Glomerular visceral epithelial cell (primary cell): ENCODE measurements at regions not wholly inside any gene's neighbourhood (a gene's known extent, or its start where the extent isn't known, plus 50 kb on each side); places are given as distances from the start of the nearest gene placed in this dataset.
"Not testable (repeated sequence)": the region's sequence is repeated elsewhere in the genome, so short reads cannot be mapped to it uniquely, and the experiment has no call there.

Experiments
- DNase-seq: peaks from one replicate; pipeline ENCODE4 v3.0.0-alpha.2; 2016; ENCODE audit errors: extremely low spot score

GRCh38 chr12:72148709-72149108 lies 123.5 kb upstream of the TRHDE start:
- no peak for DNase-seq

DNA sequence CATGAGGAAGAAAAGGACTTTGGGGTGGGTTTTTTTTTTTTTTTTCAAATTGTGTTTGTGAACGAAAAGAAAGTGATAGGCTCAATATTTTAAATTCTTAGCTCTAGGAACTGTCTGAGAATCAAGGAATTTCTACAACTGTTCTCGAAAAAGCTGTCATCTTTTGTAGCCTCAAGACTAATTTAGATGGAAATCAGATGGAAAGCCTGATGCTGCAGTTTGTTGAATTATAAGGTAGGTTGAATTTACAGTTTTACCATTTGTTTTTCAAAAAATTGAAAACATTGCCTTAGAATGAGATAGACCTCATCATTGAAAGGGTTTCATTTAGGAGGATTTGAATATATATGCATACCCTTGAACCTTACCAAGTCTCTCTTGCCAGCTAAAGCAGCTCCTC lies 109.3 kb upstream of the TRHDE start:
- no peak for DNase-seq

DNA sequence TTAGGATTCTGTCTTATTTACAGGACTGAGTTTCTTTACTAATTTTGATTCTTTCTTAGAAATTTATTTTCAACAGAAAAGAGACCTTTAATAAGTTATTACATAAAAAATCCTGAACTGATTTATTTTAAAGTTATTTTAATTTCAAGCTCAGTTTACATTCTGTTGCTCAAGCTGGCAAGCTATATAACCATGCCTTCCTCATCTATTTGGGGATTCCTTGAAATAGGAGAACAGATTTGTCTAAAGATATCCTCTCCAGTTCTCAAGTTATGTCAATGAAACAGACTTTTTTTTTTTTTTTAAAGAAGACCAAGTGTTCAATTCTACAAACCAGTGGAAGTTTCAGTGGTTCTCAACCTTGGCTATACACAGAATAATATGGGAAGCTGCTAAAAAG lies 103.3 kb upstream of the TRHDE start:
- no peak for DNase-seq

DNA sequence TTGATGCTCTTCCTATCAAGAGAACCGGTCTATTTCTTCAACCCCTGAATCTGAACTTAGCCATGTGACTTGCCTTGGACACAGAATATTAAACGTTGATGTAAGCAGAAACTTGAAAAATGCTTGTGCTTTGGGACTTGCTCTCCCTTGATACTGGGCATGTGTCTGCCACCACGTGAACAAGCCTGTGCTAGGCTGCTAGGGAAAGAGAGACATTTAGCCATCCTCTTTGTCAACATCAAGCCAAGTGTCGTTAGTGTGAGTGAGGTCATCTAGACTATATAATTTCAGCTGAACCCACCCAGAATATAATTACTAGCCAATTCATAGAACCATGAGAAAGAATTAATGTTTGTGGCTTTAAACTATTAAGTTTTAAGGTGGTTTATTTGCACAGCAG lies 98.2 kb upstream of the TRHDE start:
- no peak for DNase-seq

GRCh38 chr12:72178244-72178643 lies 93.9 kb upstream of the TRHDE start:
- DNase-seq = no peak

GRCh38 chr12:72178871-72179270 lies 93.3 kb upstream of the TRHDE start:
- no peak for DNase-seq

- DNase-seq = no peak
These were observed 92.3 kb upstream of the TRHDE start for GRCh38 chr12:72179841-72180240.

GRCh38 chr12:72184971-72185533 lies 87.1 kb upstream of the TRHDE start:
- not testable (repeated sequence) for DNase-seq

DNA sequence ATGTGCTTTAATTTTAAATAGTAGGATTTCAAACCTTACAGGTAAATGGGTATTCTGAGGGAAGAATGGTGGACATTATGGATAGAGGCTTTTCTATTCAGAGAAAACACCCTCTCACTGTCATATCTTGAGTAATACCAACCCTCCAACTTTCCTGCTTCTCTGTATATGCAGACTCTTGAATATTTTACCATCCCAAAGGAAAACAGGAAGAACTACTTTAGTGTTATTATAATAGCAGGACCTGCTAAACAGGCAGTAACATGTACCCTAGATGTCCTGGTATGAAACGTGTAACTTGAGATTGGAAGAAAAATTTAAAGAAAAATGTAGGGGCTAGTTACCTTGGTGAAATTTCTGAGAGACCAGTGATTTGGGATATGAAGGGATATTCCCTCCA lies 82.9 kb upstream of the TRHDE start:
- DNase-seq = no peak

- DNase-seq = no peak
These were observed 80.4 kb upstream of the TRHDE start for GRCh38 chr12:72191761-72192160.

- no peak for DNase-seq
These were observed 74.4 kb upstream of the TRHDE start for GRCh38 chr12:72197790-72198189.

DNA sequence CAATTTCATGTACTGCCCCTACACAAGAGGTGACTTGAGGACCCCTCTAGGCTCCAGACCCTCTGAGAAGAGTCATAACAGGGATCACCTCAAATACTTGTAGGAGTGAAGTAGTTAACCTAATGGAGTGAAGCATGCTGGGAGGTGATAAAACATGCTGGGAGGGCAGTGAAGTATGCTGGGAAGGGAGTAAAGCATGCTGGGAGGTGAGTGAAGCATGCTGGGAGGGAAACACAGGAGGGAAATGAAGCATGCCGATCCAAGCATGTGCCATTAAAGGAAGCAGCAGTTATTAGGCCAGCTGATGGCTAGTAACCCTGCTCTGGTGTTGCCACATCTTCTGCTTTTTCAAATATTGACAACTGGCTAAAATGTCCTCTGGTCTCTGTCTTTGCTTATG lies 70.7 kb upstream of the TRHDE start:
- no peak for DNase-seq

DNA sequence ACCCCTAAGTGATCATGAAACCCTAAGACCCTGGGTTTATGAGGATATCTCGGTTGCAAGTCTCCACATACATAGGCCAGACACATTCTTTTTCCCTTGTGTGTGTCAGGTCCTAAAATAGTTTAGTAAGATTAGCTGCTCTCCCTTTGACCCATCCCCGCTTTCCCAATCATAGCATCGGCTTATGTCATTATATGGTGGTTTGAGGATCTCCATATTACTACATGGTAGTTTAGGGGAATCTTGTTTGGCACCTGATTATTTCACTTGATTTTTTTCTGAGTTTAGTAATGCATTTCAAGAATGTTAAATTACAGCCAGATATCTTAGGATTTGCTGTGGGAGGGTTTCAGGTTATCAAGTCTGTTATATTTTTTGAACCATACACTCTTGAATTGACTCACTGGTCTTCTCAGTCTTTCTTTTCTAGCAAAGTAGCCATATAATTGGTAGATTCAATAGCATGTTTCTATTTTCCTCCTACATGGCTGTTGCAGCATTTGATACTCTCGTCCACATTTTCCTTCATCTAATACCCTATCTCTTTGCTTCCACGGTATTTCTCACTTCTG lies 68.3 kb upstream of the TRHDE start:
- DNase-seq = no peak

- DNase-seq = no peak
These were observed 65.1 kb upstream of the TRHDE start for GRCh38 chr12:72207079-72207478.

DNA sequence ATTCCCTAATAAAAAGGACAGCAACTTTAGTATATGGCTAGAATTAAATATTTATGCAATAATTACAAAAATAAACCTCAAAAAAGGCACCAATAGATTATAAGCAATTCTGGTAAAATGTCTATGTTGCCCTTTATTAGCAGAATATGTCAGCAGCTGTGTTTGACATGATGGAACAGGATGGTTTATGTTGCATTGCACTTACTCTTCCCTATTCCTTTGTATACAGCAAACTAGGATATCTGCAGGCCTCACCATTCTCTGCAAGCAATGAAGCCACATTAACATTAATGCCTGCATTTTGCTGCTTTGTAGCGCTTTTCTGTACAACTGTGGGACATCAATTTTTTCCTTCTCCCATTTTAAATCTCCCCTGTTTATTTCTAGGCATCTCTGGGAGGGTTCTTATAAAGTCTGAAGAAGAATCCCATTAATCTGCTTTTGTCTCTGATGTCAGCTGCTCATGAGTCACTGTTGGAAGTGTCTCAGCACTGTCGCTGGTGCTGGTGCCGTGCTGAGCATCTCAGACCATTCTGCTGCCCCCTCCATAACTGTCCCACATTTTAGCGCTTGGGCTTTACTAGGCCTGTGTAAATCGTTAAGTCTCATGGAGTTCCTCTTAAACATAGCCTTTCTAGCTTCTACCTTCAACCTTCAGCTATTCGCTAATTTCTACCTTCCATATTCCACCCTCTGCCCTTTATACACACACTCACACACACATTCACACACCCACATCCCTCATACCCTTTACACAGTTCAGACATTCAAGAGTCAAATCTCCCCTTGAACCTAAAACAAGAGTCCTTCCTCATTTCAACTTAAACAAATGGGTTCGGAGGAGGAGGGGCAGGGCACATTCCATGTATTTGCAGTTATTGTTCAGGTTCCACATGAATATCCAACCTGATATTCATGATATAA lies 64.4 kb upstream of the TRHDE start:
- DNase-seq = no peak

GRCh38 chr12:72209086-72209485 lies 63.1 kb upstream of the TRHDE start:
- DNase-seq = no peak

GRCh38 chr12:72214163-72214562 lies 58.0 kb upstream of the TRHDE start:
- DNase-seq = no peak

DNA sequence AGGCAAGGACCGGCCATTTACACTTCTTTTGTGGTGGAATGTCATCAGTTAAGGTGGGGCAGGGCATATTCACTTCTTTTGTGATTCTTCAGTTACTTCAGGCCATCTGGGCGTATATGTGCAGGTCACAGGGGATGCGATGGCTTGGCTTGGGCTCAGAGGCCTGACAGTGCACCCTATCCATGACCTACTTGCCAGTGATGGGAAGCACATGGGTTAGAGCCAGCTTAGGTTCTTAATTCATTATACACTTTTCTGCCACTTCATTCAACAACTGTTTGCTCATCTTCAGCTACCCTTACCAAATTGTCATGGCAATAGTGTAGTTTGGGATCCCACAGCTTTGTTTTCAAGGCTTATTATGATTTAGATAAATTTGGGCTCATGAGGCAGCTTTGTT lies 56.9 kb upstream of the TRHDE start:
- not testable (repeated sequence) for DNase-seq

GRCh38 chr12:72219937-72220336 lies 52.2 kb upstream of the TRHDE start:
- DNase-seq = no peak
